GM10266 (cell line): ENCODE measurements at regions not wholly inside any gene's neighbourhood (a gene's known extent, or its start where the extent isn't known, plus 50 kb on each side); places are given as distances from the start of the nearest gene placed in this dataset.

Experiments used
- DNase-seq: peaks from one replicate; pipeline ENCODE4 v3.0.0; 2012; ENCODE audit errors: extremely low spot score
- CTCF ChIP-seq: IDR thresholded peaks from 2 replicates; pipeline ENCODE4 v1.5.1; 2012; ENCODE audit warnings: mild to moderate bottlenecking, low read depth; ENCODE audit not compliant: control insufficient read depth, insufficient read depth; ENCODE audit errors: missing control alignments

- DNase-seq = no peak
- TF ChIP-seq CTCF = no peak
Observed at GRCh38 chr18:73261243-73261642, 393.5 kb upstream of the NETO1 start.

GRCh38 chr18:73258375-73259087 is 390.7 kb upstream of the NETO1 start:
- no peak for DNase-seq
- no peak for TF ChIP-seq CTCF

GRCh38 chr18:73254564-73254963 is 386.8 kb upstream of the NETO1 start:
- DNase-seq = no peak

GRCh38 chr18:73249030-73249429 is 381.2 kb upstream of the NETO1 start:
- TF ChIP-seq CTCF = no peak
- no peak for DNase-seq

More at GRCh38 chr18:73254564-73254963, 386.8 kb upstream of the NETO1 start:
- no peak for TF ChIP-seq CTCF

GRCh38 chr18:73246763-73247162 is 379.0 kb upstream of the NETO1 start:
- DNase-seq = no peak
- TF ChIP-seq CTCF = no peak

GRCh38 chr18:73245345-73245744 is 377.6 kb upstream of the NETO1 start:
- no peak for TF ChIP-seq CTCF
- no peak for DNase-seq

- no peak for DNase-seq
Observed at GRCh38 chr18:73244401-73244800, 376.6 kb upstream of the NETO1 start.

More at GRCh38 chr18:73244401-73244800, 376.6 kb upstream of the NETO1 start:
- no peak for TF ChIP-seq CTCF
